K562 (cell line): ENCODE measurements at regions not wholly inside any gene's neighbourhood (a gene's known extent, or its start where the extent isn't known, plus 50 kb on each side); places are given as distances from the start of the nearest gene placed in this dataset.

Source experiments
- ATAC-seq: fragments of 200-7000 bp; cut with Tn5 transposase; 3 replicates; pipeline ENCODE4 v1.9.1; 2020; ENCODE audit warnings: moderate library complexity
- BruUV-seq: library from RNA; stranded (reverse); fragments of 400-500 nt; replicated peaks from 2 replicates; lab custom pipeline; 2021; lab: Mats Ljungman, UMichigan
- CTCF ChIA-PET: fragments of 300-600 bp; formaldehyde crosslinking; extraction: SDS; loops from one replicate; lab custom pipeline; 2021; ENCODE audit warnings: low intra/inter-chr PET ratio; lab: Yijun Ruan, JAX
- POLR2A ChIA-PET: fragments of 300-600, 350-650 bp; sonication (Branson Sonifier 250); formaldehyde crosslinking; extraction: SDS; loops from one replicate; lab custom pipeline; 2021; ENCODE audit warnings: antibody characterized with exemption, inconsistent platforms; lab: Yijun Ruan, JAX
- DNase-seq, 4 experiments: peaks; one replicate each; pipeline versions ENCODE4 v3.0.0 to v3.0.0-alpha.2; 2011 to 2018; ENCODE audit warnings: low spot score in 3 of 4, mixed read lengths in 3 of 4; ENCODE audit errors: extremely low read depth in 1 of 4
- FAIRE-seq: peaks from 2 replicates; lab custom pipeline; 2011; peaks lifted over from hg19 to GRCh38; lab: Jason Lieb, UNC
- H2AFZ ChIP-seq: 2 replicates; pipeline ENCODE4 v1.6.0; 2011; ENCODE audit warnings: low read depth, low read length, control low read depth, inconsistent platforms
- H3K27ac ChIP-seq: fragments of 200-600 bp; 3 replicates; pipeline ENCODE4 v1.8.0; 2011; ENCODE audit warnings: low read depth, mild to moderate bottlenecking, control low read depth, inconsistent platforms, low read length, moderate library complexity, mixed read lengths; ENCODE audit errors: extremely low read depth
- H3K27me3 ChIP-seq, 2 experiments: fragments of 300-600 bp in 1 of 2; 2 replicates in 1 of 2; 3 replicates in 1 of 2; pipeline versions ENCODE4 v1.6.0 to v1.8.0; 2011; ENCODE audit warnings: inconsistent platforms in 2 of 2, low read length in 2 of 2, mild to moderate bottlenecking in 1 of 2, mixed read lengths in 1 of 2, moderate library complexity in 1 of 2; ENCODE audit not compliant: control insufficient read depth in 2 of 2, insufficient read depth in 2 of 2
- H3K36me3 ChIP-seq: fragments of 300-600 bp; 3 replicates; pipeline ENCODE4 v1.8.0; 2011; ENCODE audit warnings: mild to moderate bottlenecking, low read length, inconsistent platforms; ENCODE audit not compliant: control insufficient read depth, insufficient read depth
- H3K4me1 ChIP-seq, 2 experiments: fragments of 200-600 bp in 1 of 2; replicated peaks in 1 of 2; 2 replicates in 1 of 2; 3 replicates in 1 of 2; pipeline versions ENCODE4 v1.5.1 to v1.8.0; 2011; ENCODE audit warnings: inconsistent platforms in 2 of 2, low read length in 2 of 2, mild to moderate bottlenecking in 1 of 2, mixed read lengths in 1 of 2, moderate library complexity in 1 of 2; ENCODE audit not compliant: control insufficient read depth in 2 of 2, insufficient read depth in 2 of 2
- H3K4me2 ChIP-seq: 2 replicates; pipeline ENCODE4 v1.6.1; 2011; ENCODE audit warnings: low read length, control low read depth, inconsistent platforms, mixed read lengths; ENCODE audit not compliant: insufficient read depth
- H3K4me3 ChIP-seq: fragments of 200-600 bp; sonication (generic), shearing (Covaris generic); 2 replicates; pipeline ENCODE4 v1.5.1; 2016; ENCODE audit warnings: control low read depth, inconsistent platforms
- H3K79me2 ChIP-seq: fragments of 200-600 bp; 3 replicates; pipeline ENCODE4 v1.8.0; 2011; ENCODE audit warnings: low read length, inconsistent platforms; ENCODE audit not compliant: control insufficient read depth, insufficient read depth
- H3K9ac ChIP-seq, 2 experiments: 2 replicates each; pipeline versions ENCODE4 v1.6.0 to v1.6.1; 2011; ENCODE audit warnings: low read depth in 2 of 2, low read length in 2 of 2, control low read depth in 1 of 2, inconsistent platforms in 1 of 2, mild to moderate bottlenecking in 1 of 2, mixed read lengths in 1 of 2; ENCODE audit not compliant: insufficient read depth in 1 of 2
- H3K9me1 ChIP-seq: one replicate; pipeline ENCODE4 v1.6.0; 2011; ENCODE audit warnings: inconsistent platforms, mild to moderate bottlenecking, low read length, moderate library complexity; ENCODE audit not compliant: control insufficient read depth, insufficient read depth
- H3K9me3 ChIP-seq: replicated peaks from 2 replicates; pipeline ENCODE4 v1.5.1; 2011; ENCODE audit warnings: low read depth, low read length, inconsistent platforms; ENCODE audit not compliant: control insufficient read depth, insufficient read depth
- H4K20me1 ChIP-seq: replicated peaks from 2 replicates; pipeline ENCODE4 v1.6.1; 2011; ENCODE audit warnings: low read length, inconsistent platforms, mixed read lengths; ENCODE audit not compliant: control insufficient read depth, insufficient read depth
- BACH1 ChIP-seq: fragments of 200-800 bp; sonication (Bioruptor generic); IDR thresholded peaks from 2 replicates; pipeline ENCODE4 v1.6.1; 2016; ENCODE audit warnings: missing genetic modification characterization, missing compliant biosample characterization
- CHD2 ChIP-seq: IDR thresholded peaks from 2 replicates; pipeline ENCODE4 v1.6.1; 2011; ENCODE audit warnings: low read depth, low read length
- CREB1 ChIP-seq, 2 experiments: sonication (generic) in 1 of 2; formaldehyde crosslinking in 1 of 2; IDR thresholded peaks; 2 replicates each; pipeline versions ENCODE4 v1.6.1 to v1.8.0; 2012 to 2022; ENCODE audit warnings: inconsistent platforms in 1 of 2, mild to moderate bottlenecking in 1 of 2, missing genetic modification reagents in 1 of 2, moderate library complexity in 1 of 2
- ESRRB ChIP-seq: fragments of 250-450 bp; sonication (Bioruptor Pico); IDR thresholded peaks from 2 replicates; pipeline ENCODE4 v1.5.0; 2020; ENCODE audit warnings: mild to moderate bottlenecking, moderate library complexity, borderline replicate concordance
- GTF2E2 ChIP-seq: fragments of 200-800 bp; sonication (Bioruptor generic); IDR thresholded peaks from 2 replicates; pipeline ENCODE4 v1.6.1; 2016; ENCODE audit warnings: missing genetic modification characterization, missing compliant biosample characterization
- GTF2F1 ChIP-seq: IDR thresholded peaks from 2 replicates; pipeline ENCODE4 v1.6.1; 2011; ENCODE audit warnings: low read depth, low read length, improper control_type of control experiment
- HSF4 ChIP-seq: fragments of 250-450 bp; sonication (Bioruptor Pico); IDR thresholded peaks from 2 replicates; pipeline ENCODE4 v2.1.2; 2022; ENCODE audit warnings: mild to moderate bottlenecking, moderate library complexity, borderline replicate concordance
- LEF1 ChIP-seq: fragments of 450-650 bp; IDR thresholded peaks from 2 replicates; pipeline ENCODE4 v1.6.1; 2016; ENCODE audit warnings: mild to moderate bottlenecking
- NFXL1 ChIP-seq: fragments of 450-650 bp; formaldehyde crosslinking; IDR thresholded peaks from 2 replicates; pipeline ENCODE4 v1.4.0; 2021; ENCODE audit warnings: mild to moderate bottlenecking
- ZBTB17 ChIP-seq: fragments of 450-650 bp; formaldehyde crosslinking; IDR thresholded peaks from 2 replicates; pipeline ENCODE4 v1.4.0; 2020; ENCODE audit warnings: mild to moderate bottlenecking
- ZNF134 ChIP-seq: fragments of 250-450 bp; sonication (Bioruptor Pico); conservative IDR thresholded peaks from 2 replicates; pipeline ENCODE4 v1.4.0; 2020
- ZNF197 ChIP-seq: fragments of 200-800 bp; sonication (Bioruptor generic); IDR thresholded peaks from 2 replicates; pipeline ENCODE4 v1.6.1; 2016; ENCODE audit warnings: low read depth, missing genetic modification characterization, missing compliant biosample characterization
- ZNF408 ChIP-seq: fragments of 250-450 bp; sonication (Bioruptor Pico); IDR thresholded peaks from 2 replicates; pipeline ENCODE4 v1.4.0; 2020; ENCODE audit warnings: low read depth, mild to moderate bottlenecking, moderate library complexity
- ZNF444 ChIP-seq: fragments of 250-450 bp; sonication (Bioruptor Pico); IDR thresholded peaks from 2 replicates; pipeline ENCODE4 v1.4.0; 2020; ENCODE audit warnings: mild to moderate bottlenecking, moderate library complexity
- ZNF609 ChIP-seq: sonication (generic); formaldehyde crosslinking; IDR thresholded peaks from 2 replicates; pipeline ENCODE4 v1.8.1; 2023; ENCODE audit warnings: missing genetic modification reagents, mild to moderate bottlenecking, borderline replicate concordance
- ZNF76 ChIP-seq: fragments of 250-450 bp; sonication (Bioruptor Pico); IDR thresholded peaks from 2 replicates; pipeline ENCODE4 v1.4.0; 2020; ENCODE audit warnings: mild to moderate bottlenecking, moderate library complexity, borderline replicate concordance
- WGBS: fragments of 100-300 bp; shearing (Covaris generic); methylation state at CpG from one replicate; pipeline ENCODE4 v1.1.6; 2016; ENCODE audit warnings: low coverage, mixed read lengths; ENCODE audit not compliant: insufficient coverage; ENCODE audit errors: missing lambda C conversion rate; 5-methylcytosine and 5-hydroxymethylcytosine counted together
- in situ Hi-C: fragments of 300-500 bp; cut with MboI; formaldehyde crosslinking; loops from 4 replicates; pipeline ENCODE4 v1.15.0; 2018; ENCODE audit warnings: inconsistent platforms, mixed read lengths
- intact Hi-C: fragments of 100-400 bp; cut with micrococcal nuclease; formaldehyde crosslinking; loops from 2 replicates; pipeline ENCODE4 v1.14.2; 2022

GRCh38 chr22:49310354-49310753 lies 517.3 kb downstream of the BRD1 start:
- in situ Hi-C loops (loop anchor here (25.0 kb wide), 1 partner anchor 273 kb away; no protein-coding TSS in a partner anchor), intact Hi-C loops (no loop called here)
- H4K20me1 ChIP-seq = no peaks in the 10 kb centered on the region
- BruUV-seq = no TSS peak
- no peaks in the 10 kb centered on the region for H3K36me3 ChIP-seq
- FAIRE-seq (no peak), ATAC-seq (no peak), DNase-seq (no peak)
- H3K4me2 ChIP-seq = no peak overlapping the region
- WGBS = 0% methylated on average over 10 of the region's 11 CpGs
- peaks cover 0 to 18% of the 10 kb centered on the region in 2 experiments; a peak in 3 of 5 replicates for H3K27me3 ChIP-seq
- TF ChIP-seq ZNF408 (no peak), HSF4 (CRISPR knock-in tag) (no peak), GTF2F1 (no peak), CREB1 (IDR thresholded peaks at IDR 0.05) (no peak), CREB1 (CRISPR knock-in tag; IDR thresholded peaks at IDR 0.05) (no peak), ZNF444 (CRISPR knock-in tag) (no peak), ZBTB17 (CRISPR knock-in tag) (no peak), BACH1 (tag) (no peak), ZNF134 (CRISPR knock-in tag) (no peak), ZNF609 (CRISPR knock-in tag) (no peak), CHD2 (no peak), LEF1 (no peak), ESRRB (CRISPR knock-in tag) (no peak), NFXL1 (no peak), ZNF197 (CRISPR knock-in tag) (no peak), ZNF76 (CRISPR knock-in tag) (no peak), GTF2E2 (tag) (no peak)
- no peaks in the 10 kb centered on the region for H3K9me1 ChIP-seq
- H3K4me3 ChIP-seq = no peak overlapping the region
- H3K4me1 ChIP-seq = peaks cover 0 to 1% of the 10 kb centered on the region in 2 experiments; a peak in 1 of 5 replicates
- ChIA-PET CTCF (no interaction called here), POLR2A (no interaction called here)
- H3K9ac ChIP-seq = no peak overlapping the region
- H3K27ac ChIP-seq = no peak overlapping the region
- no peak overlapping the region for H2AFZ ChIP-seq
- no peaks in the 10 kb centered on the region for H3K79me2 ChIP-seq
- H3K9me3 ChIP-seq = no peaks in the 10 kb centered on the region
